ENCODE measurements at regions not wholly inside any gene's neighbourhood (a gene's known extent, or its start where the extent isn't known, plus 50 kb on each side); places are given as distances from the start of the nearest gene placed in this dataset.

DNA sequence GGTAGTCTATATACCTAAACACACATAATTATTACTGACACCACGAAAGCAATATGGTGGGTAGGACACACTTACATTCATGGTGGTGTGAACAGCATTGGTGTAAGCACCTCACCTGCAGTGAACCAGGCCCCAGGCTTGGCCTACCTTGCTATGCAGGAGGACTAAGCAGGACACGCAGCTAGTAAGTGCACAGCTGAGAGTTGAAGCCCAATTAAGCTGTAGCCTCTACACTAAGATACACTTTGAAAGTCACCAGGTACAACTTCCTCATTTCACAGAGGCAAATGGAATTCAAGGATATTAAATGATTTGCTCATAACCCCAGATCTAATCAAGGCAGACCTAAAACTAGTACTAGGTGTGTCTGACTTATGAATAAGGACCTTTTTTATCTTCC lies 145.8 kb upstream of the PAPPA start:
- no peak for DNase-seq
- no CpG with 5 or more reads among the region's 2 CpGs for WGBS (ENCODE audit: insufficient coverage, low lambda C conversion rate)
- no peaks in the 10 kb centered on the region for H3K4me1 ChIP-seq (ENCODE audit: control insufficient read depth, insufficient read depth, low read length)
- no peak overlapping the region for H3K27ac ChIP-seq (ENCODE audit: low read length)
- H3K4me3 ChIP-seq (ENCODE audit: low read length) = no peak overlapping the region
- no peaks in the 10 kb centered on the region for H3K36me3 ChIP-seq (ENCODE audit: control insufficient read depth, insufficient read depth, low read length)
- H3K9me3 ChIP-seq (ENCODE audit: control insufficient read depth, low read depth, low read length) = no peaks in the 10 kb centered on the region
- no peaks in the 10 kb centered on the region for H3K27me3 ChIP-seq (ENCODE audit: control insufficient read depth, insufficient read depth, low read length)

DNA sequence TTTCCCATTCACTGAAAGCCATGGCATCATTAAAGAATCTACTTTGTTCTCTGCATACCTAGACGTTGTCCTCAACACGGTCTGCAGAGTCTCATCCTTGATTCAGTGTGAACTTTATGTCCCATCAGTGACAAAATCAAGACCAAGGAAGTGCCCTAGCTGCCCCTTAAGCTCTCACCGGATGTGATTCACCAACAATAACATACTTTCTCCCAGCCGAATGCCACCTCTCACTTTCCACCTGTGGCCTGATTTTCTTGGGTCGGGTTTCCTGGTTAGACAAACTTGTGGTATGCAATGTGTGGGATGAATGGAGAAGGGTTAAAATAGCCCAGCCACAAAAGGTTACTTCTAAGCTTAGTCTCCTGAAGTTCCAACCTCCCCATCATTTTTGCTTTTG lies 145.3 kb upstream of the PAPPA start:
- no peak for DNase-seq
- H3K4me1 ChIP-seq (ENCODE audit: control insufficient read depth, insufficient read depth, low read length) = no peaks in the 10 kb centered on the region
- no CpG with 5 or more reads among the region's 5 CpGs for WGBS (ENCODE audit: insufficient coverage, low lambda C conversion rate)
- no peaks in the 10 kb centered on the region for H3K9me3 ChIP-seq (ENCODE audit: control insufficient read depth, low read depth, low read length)
- no peaks in the 10 kb centered on the region for H3K36me3 ChIP-seq (ENCODE audit: control insufficient read depth, insufficient read depth, low read length)
- H3K27me3 ChIP-seq (ENCODE audit: control insufficient read depth, insufficient read depth, low read length) = no peaks in the 10 kb centered on the region
- H3K27ac ChIP-seq (ENCODE audit: low read length) = no peak overlapping the region
- no peak overlapping the region for H3K4me3 ChIP-seq (ENCODE audit: low read length)

DNA sequence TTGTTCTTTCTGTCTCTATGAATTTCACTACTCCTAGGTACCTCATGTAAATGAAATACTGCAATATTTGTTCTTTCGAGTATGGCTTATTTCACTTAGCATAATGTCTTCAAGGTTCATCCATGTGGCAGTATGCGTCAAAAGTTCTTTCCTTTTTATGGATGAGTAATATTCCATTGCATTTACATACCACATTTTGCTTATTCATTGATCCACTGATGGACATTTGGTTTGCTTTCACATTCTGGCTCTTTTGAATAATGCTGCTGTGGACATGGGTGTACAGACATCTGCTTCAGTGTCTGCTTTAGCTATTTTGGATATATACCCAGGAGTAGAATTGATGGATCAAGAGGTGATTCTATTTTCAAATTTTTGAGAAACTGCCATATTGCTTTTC lies 144.2 kb upstream of the PAPPA start:
- Histone ChIP-seq H3K36me3 (ENCODE audit: control insufficient read depth, insufficient read depth, low read length) (no peaks in the 10 kb centered on the region), H3K9me3 (ENCODE audit: control insufficient read depth, low read depth, low read length) (no peaks in the 10 kb centered on the region)
- WGBS (ENCODE audit: insufficient coverage, low lambda C conversion rate) = 100% methylated on average over 1 of the region's 2 CpGs

DNA sequence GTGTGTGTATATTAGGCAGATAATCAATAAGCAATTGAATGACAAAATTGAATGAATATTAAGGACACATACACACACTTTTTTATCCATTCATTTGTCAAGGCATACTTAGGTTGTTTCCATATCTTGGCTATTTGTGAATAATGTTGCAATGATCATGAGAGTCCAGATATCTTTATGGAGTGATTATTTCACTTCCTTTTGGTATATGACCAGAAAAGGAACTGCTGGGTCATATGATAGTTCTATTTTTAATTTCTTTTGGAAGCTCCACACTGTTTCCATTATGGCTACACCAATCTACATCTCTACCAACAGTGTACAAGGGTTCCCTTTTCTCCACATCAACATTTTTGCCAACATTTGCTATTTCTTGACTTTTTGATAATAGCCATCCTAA lies 137.7 kb upstream of the PAPPA start:
- Histone ChIP-seq H3K36me3 (ENCODE audit: control insufficient read depth, insufficient read depth, low read length) (no peaks in the 10 kb centered on the region), H3K4me3 (ENCODE audit: low read length) (no peak overlapping the region), H3K4me1 (ENCODE audit: control insufficient read depth, insufficient read depth, low read length) (no peaks in the 10 kb centered on the region), H3K27ac (ENCODE audit: low read length) (no peak overlapping the region), H3K27me3 (ENCODE audit: control insufficient read depth, insufficient read depth, low read length) (no peaks in the 10 kb centered on the region), H3K9me3 (ENCODE audit: control insufficient read depth, low read depth, low read length) (no peaks in the 10 kb centered on the region)
- no peak for DNase-seq

More for the DNA sequence above, 144.2 kb upstream of the PAPPA start:
- Histone ChIP-seq H3K4me3 (ENCODE audit: low read length) (no peak overlapping the region), H3K27ac (ENCODE audit: low read length) (no peak overlapping the region), H3K27me3 (ENCODE audit: control insufficient read depth, insufficient read depth, low read length) (no peaks in the 10 kb centered on the region), H3K4me1 (ENCODE audit: control insufficient read depth, insufficient read depth, low read length) (no peaks in the 10 kb centered on the region)
- DNase-seq = no peak

DNA sequence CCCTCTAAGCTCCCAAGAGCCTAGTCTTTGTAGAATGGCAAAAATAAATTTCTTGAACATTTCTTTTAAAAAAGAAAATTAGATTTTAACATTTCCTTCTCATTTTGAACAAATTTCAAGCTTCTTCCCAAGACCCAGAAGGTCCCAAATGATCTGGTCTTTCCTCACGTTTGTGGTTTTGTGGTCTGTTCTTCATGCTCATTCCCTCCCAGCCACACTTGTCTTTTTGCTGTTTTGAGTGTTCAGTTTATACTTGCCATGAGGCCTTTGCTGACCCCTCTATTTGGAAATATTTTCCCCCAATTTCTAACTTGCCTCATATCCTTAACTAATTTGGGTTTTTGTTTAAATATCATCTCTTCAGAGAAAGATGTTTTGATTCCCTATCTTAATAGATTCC lies 133.4 kb upstream of the PAPPA start:
- H3K36me3 ChIP-seq (ENCODE audit: control insufficient read depth, insufficient read depth, low read length) = no peaks in the 10 kb centered on the region
- H3K4me3 ChIP-seq (ENCODE audit: low read length) = no peak overlapping the region
- no peaks in the 10 kb centered on the region for H3K9me3 ChIP-seq (ENCODE audit: control insufficient read depth, low read depth, low read length)
- no peaks in the 10 kb centered on the region for H3K4me1 ChIP-seq (ENCODE audit: control insufficient read depth, insufficient read depth, low read length)
- 82% methylated on average over 1 of the region's 1 CpG for WGBS (ENCODE audit: insufficient coverage, low lambda C conversion rate)
- no peaks in the 10 kb centered on the region for H3K27me3 ChIP-seq (ENCODE audit: control insufficient read depth, insufficient read depth, low read length)
- DNase-seq = no peak
- no peak overlapping the region for H3K27ac ChIP-seq (ENCODE audit: low read length)

DNA sequence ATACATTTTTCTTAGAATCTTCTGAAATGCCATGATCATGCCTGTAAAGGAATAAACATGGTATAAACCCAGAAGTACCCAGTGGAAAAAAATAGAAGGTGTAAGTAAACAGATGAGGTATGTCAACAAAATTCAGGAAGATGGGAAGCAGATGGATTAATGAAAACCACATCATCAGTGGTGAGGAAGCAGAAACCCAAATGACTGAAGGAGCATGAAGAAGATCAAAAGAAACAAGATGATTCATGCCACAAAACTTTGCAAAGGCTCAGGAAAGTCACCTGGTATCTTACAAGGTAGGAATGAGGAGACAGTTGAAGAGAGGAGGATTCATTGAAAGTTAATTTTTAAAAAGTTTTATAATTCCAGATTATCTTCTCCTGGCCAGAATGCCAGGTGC lies 132.8 kb upstream of the PAPPA start:
- H3K36me3 ChIP-seq (ENCODE audit: control insufficient read depth, insufficient read depth, low read length) = no peaks in the 10 kb centered on the region
- H3K27me3 ChIP-seq (ENCODE audit: control insufficient read depth, insufficient read depth, low read length) = no peaks in the 10 kb centered on the region

DNA sequence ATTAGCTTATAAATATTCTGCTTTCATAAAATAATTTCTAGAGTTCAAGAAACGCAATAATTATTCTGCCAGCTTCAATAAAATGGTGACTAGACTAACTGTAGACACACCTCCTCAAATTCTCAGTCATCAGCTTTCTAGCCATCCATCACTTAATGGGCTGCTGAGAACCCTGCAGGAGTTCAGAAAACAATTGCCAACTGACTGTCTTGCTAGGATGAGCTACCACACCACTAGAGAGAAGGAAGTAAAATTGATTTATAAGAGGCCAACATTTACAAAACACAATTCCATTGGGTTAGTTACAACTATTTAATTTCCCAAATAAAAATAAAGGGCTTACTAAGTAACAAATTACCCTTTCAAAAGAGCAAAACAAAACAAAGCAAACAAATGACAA lies 126.5 kb upstream of the PAPPA start:
- H3K4me3 ChIP-seq (ENCODE audit: low read length) = no peak overlapping the region
- no peak for DNase-seq
- no peaks in the 10 kb centered on the region for H3K36me3 ChIP-seq (ENCODE audit: control insufficient read depth, insufficient read depth, low read length)
- H3K27me3 ChIP-seq (ENCODE audit: control insufficient read depth, insufficient read depth, low read length) = no peaks in the 10 kb centered on the region
- WGBS (ENCODE audit: insufficient coverage, low lambda C conversion rate) = no CpG with 5 or more reads among the region's 1 CpG
- H3K4me1 ChIP-seq (ENCODE audit: control insufficient read depth, insufficient read depth, low read length) = no peaks in the 10 kb centered on the region
- H3K9me3 ChIP-seq (ENCODE audit: control insufficient read depth, low read depth, low read length) = no peaks in the 10 kb centered on the region
- no peak overlapping the region for H3K27ac ChIP-seq (ENCODE audit: low read length)

More for the DNA sequence above, 132.8 kb upstream of the PAPPA start:
- no peak for DNase-seq
- H3K4me1 ChIP-seq (ENCODE audit: control insufficient read depth, insufficient read depth, low read length) = no peaks in the 10 kb centered on the region
- H3K4me3 ChIP-seq (ENCODE audit: low read length) = no peak overlapping the region
- H3K9me3 ChIP-seq (ENCODE audit: control insufficient read depth, low read depth, low read length) = no peaks in the 10 kb centered on the region
- H3K27ac ChIP-seq (ENCODE audit: low read length) = no peak overlapping the region

DNA sequence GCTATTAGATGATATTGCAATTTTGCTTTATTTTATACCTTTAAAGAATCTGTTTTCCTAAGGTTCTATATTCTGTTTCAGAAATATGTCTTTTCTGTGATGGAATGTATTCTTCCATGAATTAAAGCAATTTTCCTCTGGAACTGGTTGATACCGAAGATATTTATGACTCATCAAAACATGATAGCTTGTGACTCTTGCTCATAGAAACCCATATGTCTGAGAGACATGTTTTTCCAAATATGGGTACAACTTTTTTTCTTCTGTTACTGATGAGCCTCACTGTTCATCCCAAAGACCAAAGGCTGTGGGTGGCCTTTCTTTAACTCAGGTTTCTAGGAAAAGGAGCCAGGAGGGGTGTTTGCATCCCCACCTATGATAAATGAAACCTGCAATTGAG lies 126.1 kb upstream of the PAPPA start:
- no peak for DNase-seq
- H3K4me1 ChIP-seq (ENCODE audit: control insufficient read depth, insufficient read depth, low read length) = no peaks in the 10 kb centered on the region
- no peak overlapping the region for H3K4me3 ChIP-seq (ENCODE audit: low read length)
- H3K27ac ChIP-seq (ENCODE audit: low read length) = no peak overlapping the region
- WGBS (ENCODE audit: insufficient coverage, low lambda C conversion rate) = 100% methylated on average over 1 of the region's 1 CpG
- H3K9me3 ChIP-seq (ENCODE audit: control insufficient read depth, low read depth, low read length) = no peaks in the 10 kb centered on the region
- no peaks in the 10 kb centered on the region for H3K27me3 ChIP-seq (ENCODE audit: control insufficient read depth, insufficient read depth, low read length)
- H3K36me3 ChIP-seq (ENCODE audit: control insufficient read depth, insufficient read depth, low read length) = no peaks in the 10 kb centered on the region

DNA sequence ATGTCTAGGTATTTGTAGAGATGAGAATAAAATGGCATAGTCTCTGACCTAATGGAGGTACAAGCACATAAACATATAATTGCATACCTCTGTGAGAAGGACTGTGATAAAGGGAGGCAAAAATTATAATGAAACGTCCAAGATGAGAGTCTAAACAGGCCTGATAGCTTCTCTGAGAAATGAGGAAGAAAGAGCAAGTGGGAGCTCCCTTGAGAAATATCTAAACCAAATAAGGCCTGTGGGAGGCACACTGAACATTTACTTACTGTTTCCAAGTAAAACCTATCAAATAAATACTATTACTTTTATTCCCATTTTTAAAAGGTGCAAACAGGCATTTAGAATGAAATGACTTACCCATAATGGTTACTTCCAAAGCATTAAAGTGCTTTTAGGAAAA lies 125.6 kb upstream of the PAPPA start:
- Histone ChIP-seq H3K4me1 (ENCODE audit: control insufficient read depth, insufficient read depth, low read length) (no peaks in the 10 kb centered on the region), H3K27me3 (ENCODE audit: control insufficient read depth, insufficient read depth, low read length) (no peaks in the 10 kb centered on the region), H3K9me3 (ENCODE audit: control insufficient read depth, low read depth, low read length) (no peaks in the 10 kb centered on the region), H3K36me3 (ENCODE audit: control insufficient read depth, insufficient read depth, low read length) (no peaks in the 10 kb centered on the region), H3K27ac (ENCODE audit: low read length) (no peak overlapping the region), H3K4me3 (ENCODE audit: low read length) (no peak overlapping the region)
- WGBS (ENCODE audit: insufficient coverage, low lambda C conversion rate) = no CpG with 5 or more reads among the region's 1 CpG
- no peak for DNase-seq

DNA sequence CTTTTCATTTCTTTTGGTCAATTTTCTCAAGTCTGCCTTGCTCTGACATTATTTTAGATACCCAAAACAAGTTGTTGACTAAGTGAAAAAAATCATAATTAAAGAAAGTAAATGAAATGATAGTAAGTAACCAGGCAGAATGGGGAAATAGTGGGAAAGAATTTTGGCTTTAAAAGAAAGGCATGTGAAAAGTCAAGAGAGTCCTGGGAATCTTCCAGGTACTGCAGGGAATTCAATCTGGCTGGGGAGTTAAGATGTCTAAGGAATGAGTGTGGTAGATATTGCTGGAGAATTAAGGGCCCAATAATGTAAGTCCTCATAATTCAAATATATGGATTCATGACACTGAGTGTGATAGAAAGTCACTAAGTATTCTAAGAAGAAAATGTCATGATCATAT lies 123.1 kb upstream of the PAPPA start:
- H3K9me3 ChIP-seq (ENCODE audit: control insufficient read depth, low read depth, low read length) = no peaks in the 10 kb centered on the region
- H3K27ac ChIP-seq (ENCODE audit: low read length) = no peak overlapping the region
- H3K4me3 ChIP-seq (ENCODE audit: low read length) = no peak overlapping the region
- H3K27me3 ChIP-seq (ENCODE audit: control insufficient read depth, insufficient read depth, low read length) = no peaks in the 10 kb centered on the region
- no peaks in the 10 kb centered on the region for H3K36me3 ChIP-seq (ENCODE audit: control insufficient read depth, insufficient read depth, low read length)
- H3K4me1 ChIP-seq (ENCODE audit: control insufficient read depth, insufficient read depth, low read length) = no peaks in the 10 kb centered on the region
- DNase-seq = no peak

DNA sequence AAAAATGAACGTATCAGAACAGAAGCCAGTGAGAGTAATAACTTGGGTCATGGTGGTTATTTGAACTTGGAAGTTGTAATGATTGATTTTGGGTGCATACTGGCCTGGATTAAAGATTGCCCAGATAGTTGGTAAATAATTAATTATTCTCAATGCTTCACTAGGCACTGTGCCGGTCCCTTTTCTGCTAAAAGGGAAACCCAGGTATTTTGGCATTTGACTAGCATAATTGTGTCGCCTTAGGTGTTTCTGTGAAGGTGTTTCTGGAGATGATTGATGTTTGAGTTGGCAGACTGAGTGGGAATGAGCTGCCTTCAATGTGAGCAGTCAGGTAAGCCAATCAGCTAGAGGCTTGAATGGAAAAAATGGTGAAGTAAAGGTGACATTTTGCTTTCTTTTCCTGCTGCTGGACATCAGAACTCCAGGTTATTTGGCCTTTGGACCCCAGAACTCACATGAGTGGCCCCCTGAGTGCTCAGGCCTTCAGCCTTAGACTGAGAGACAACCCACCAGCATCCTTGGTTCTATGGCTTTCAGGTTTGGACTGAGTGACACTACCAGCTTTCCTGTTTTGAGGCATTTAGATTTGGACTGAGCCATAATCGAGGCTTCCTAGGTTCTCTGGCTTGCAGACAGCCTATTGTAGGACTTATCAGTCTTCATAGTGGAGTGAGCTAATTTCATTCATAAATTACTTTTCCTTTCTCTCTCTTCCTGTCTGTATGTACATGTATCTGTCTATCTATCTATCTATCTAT lies 120.7 kb upstream of the PAPPA start:
- no peaks in the 10 kb centered on the region for H3K4me1 ChIP-seq (ENCODE audit: control insufficient read depth, insufficient read depth, low read length)
- WGBS (ENCODE audit: insufficient coverage, low lambda C conversion rate) = 100% methylated on average over 1 of the region's 4 CpGs
- no peak overlapping the region for H3K27ac ChIP-seq (ENCODE audit: low read length)
- no peaks in the 10 kb centered on the region for H3K36me3 ChIP-seq (ENCODE audit: control insufficient read depth, insufficient read depth, low read length)
- no peaks in the 10 kb centered on the region for H3K27me3 ChIP-seq (ENCODE audit: control insufficient read depth, insufficient read depth, low read length)
- no peak overlapping the region for H3K4me3 ChIP-seq (ENCODE audit: low read length)
- DNase-seq = no peak
- no peaks in the 10 kb centered on the region for H3K9me3 ChIP-seq (ENCODE audit: control insufficient read depth, low read depth, low read length)

Data from large intestine (tissue), 3 donors.